H1 (cell line): ENCODE measurements at regions not wholly inside any gene's neighbourhood (a gene's known extent, or its start where the extent isn't known, plus 50 kb on each side); places are given as distances from the start of the nearest gene placed in this dataset.

ENCODE experiments used
- CTCF ChIA-PET: fragments of 300-600 bp; sonication (Branson Sonifier 250); formaldehyde crosslinking; loops from one replicate; lab custom pipeline; 2021; ENCODE audit not compliant: partially characterized antibody; lab: Charles Lee
- POLR2A ChIA-PET: fragments of 300-600 bp; sonication (Branson Sonifier 250); formaldehyde crosslinking; loops from one replicate; lab custom pipeline; 2021; ENCODE audit warnings: inconsistent platforms; ENCODE audit not compliant: partially characterized antibody; lab: Charles Lee
- DNase-seq, 2 experiments: peaks; one replicate each; pipeline versions ENCODE4 v3.0.0 to v3.0.0-alpha.2; 2010 to 2022; ENCODE audit warnings: low spot score in 2 of 2, low read depth in 1 of 2, mixed read lengths in 1 of 2
- FAIRE-seq: peaks from 2 replicates; lab custom pipeline; 2011; peaks lifted over from hg19 to GRCh38; lab: Jason Lieb, UNC
- H2AFZ ChIP-seq: 2 replicates; pipeline ENCODE4 v1.8.1; 2012; ENCODE audit warnings: low read length, inconsistent platforms
- H2AK5ac ChIP-seq: 2 replicates; pipeline ENCODE4 v1.6.1; 2013; ENCODE audit warnings: low read depth, low read length
- H2BK120ac ChIP-seq: replicated peaks from 2 replicates; pipeline ENCODE3; 2013; ENCODE audit warnings: low read depth, low read length, inconsistent platforms
- H2BK12ac ChIP-seq: 2 replicates; pipeline ENCODE4 v1.6.1; 2013; ENCODE audit warnings: low read depth, low read length
- H2BK15ac ChIP-seq: 2 replicates; pipeline ENCODE4 v1.6.1; 2013; ENCODE audit warnings: low read length
- H2BK20ac ChIP-seq: 2 replicates; pipeline ENCODE4 v1.6.1; 2013; ENCODE audit warnings: low read length
- H2BK5ac ChIP-seq: 2 replicates; pipeline ENCODE4 v1.6.1; 2013; ENCODE audit warnings: low read depth, low read length
- H3K14ac ChIP-seq: 2 replicates; pipeline ENCODE4 v1.6.1; 2013; ENCODE audit warnings: inconsistent platforms; ENCODE audit not compliant: insufficient read length
- H3K18ac ChIP-seq: 2 replicates; pipeline ENCODE4 v1.6.1; 2013; ENCODE audit warnings: low read length; ENCODE audit errors: extremely low read depth
- H3K23ac ChIP-seq: 2 replicates; pipeline ENCODE4 v1.6.1; 2013; ENCODE audit warnings: inconsistent platforms; ENCODE audit not compliant: insufficient read length
- H3K23me2 ChIP-seq: 2 replicates; pipeline ENCODE4 v1.6.1; 2013; ENCODE audit warnings: low read depth, low read length
- H3K27ac ChIP-seq: 2 replicates; pipeline ENCODE4 v1.6.1; 2011; ENCODE audit warnings: low read depth, low read length, inconsistent platforms
- H3K27me3 ChIP-seq, 4 experiments: replicated peaks in 1 of 4; 1 replicate in 1 of 4; 2 replicates in 3 of 4; pipeline versions ENCODE4 v1.6.1 to v1.8.1; 2011 to 2013; ENCODE audit warnings: low read length in 3 of 4, mild to moderate bottlenecking in 3 of 4, inconsistent platforms in 2 of 4, mixed read lengths in 2 of 4, moderate library complexity in 1 of 4; ENCODE audit not compliant: control insufficient read depth in 3 of 4, insufficient read depth in 3 of 4; ENCODE audit errors: extremely low read depth in 1 of 4
- H3K36me3 ChIP-seq, 4 experiments: 2 replicates each; pipeline versions ENCODE4 v1.6.1 to v1.8.1; 2011 to 2013; ENCODE audit warnings: mild to moderate bottlenecking in 4 of 4, low read length in 3 of 4, moderate library complexity in 2 of 4, control low read depth in 1 of 4, inconsistent platforms in 1 of 4; ENCODE audit not compliant: insufficient read depth in 4 of 4, control insufficient read depth in 2 of 4
- H3K4ac ChIP-seq: replicated peaks from 2 replicates; pipeline ENCODE3; 2013; ENCODE audit warnings: low read length, low read depth, mixed read lengths, inconsistent platforms; ENCODE audit not compliant: insufficient read length
- H3K4me1 ChIP-seq, 4 experiments: replicated peaks in 1 of 4; 1 replicate in 1 of 4; 2 replicates in 3 of 4; pipeline versions ENCODE4 v1.6.1 to v1.8.1; 2011 to 2013; ENCODE audit warnings: low read length in 3 of 4, inconsistent platforms in 2 of 4, mixed read lengths in 1 of 4; ENCODE audit not compliant: insufficient read depth in 4 of 4, control insufficient read depth in 3 of 4
- H3K4me2 ChIP-seq, 2 experiments: 2 replicates each; pipeline versions ENCODE4 v1.6.1 to v1.8.1; 2011 to 2013; ENCODE audit warnings: low read depth in 2 of 2, low read length in 2 of 2, control low read depth in 1 of 2, inconsistent platforms in 1 of 2, mild to moderate bottlenecking in 1 of 2; ENCODE audit not compliant: insufficient read depth in 1 of 2
- H3K4me3 ChIP-seq, 4 experiments: fragments of 200-600, 300-600 bp in 1 of 4; sonication (generic), shearing (Covaris generic), sonication (Bioruptor Twin) in 1 of 4; 2 replicates each; pipeline versions ENCODE4 v1.5.1 to v1.8.1; 2011 to 2016; ENCODE audit warnings: low read length in 4 of 4, low read depth in 3 of 4, control low read depth in 2 of 4, inconsistent platforms in 2 of 4, mild to moderate bottlenecking in 2 of 4, mixed read lengths in 1 of 4, moderate library complexity in 1 of 4; ENCODE audit not compliant: insufficient read depth in 2 of 4; ENCODE audit errors: extremely low read depth in 1 of 4
- H3K56ac ChIP-seq: replicated peaks from 2 replicates; pipeline ENCODE3; 2013; ENCODE audit warnings: low read depth, mild to moderate bottlenecking, mixed read lengths, low read length, inconsistent platforms; ENCODE audit not compliant: insufficient read length
- H3K79me1 ChIP-seq: 2 replicates; pipeline ENCODE4 v1.6.1; 2013; ENCODE audit warnings: low read depth, low read length, control low read depth
- H3K79me2 ChIP-seq, 2 experiments: 2 replicates each; pipeline versions ENCODE4 v1.6.1 to v1.8.1; 2012 to 2013; ENCODE audit warnings: low read length in 2 of 2, mild to moderate bottlenecking in 2 of 2, inconsistent platforms in 1 of 2; ENCODE audit not compliant: insufficient read depth in 2 of 2, control insufficient read depth in 1 of 2
- H3K9ac ChIP-seq, 4 experiments: replicated peaks in 1 of 4; 1 replicate in 1 of 4; 2 replicates in 3 of 4; pipeline versions ENCODE4 v1.6.1 to v1.8.1; 2011 to 2013; ENCODE audit warnings: low read depth in 3 of 4, low read length in 3 of 4, control low read depth in 2 of 4, mild to moderate bottlenecking in 2 of 4, moderate library complexity in 2 of 4, inconsistent platforms in 1 of 4; ENCODE audit errors: extremely low read depth in 1 of 4
- H3K9me3 ChIP-seq, 2 experiments: 2 replicates each; pipeline versions ENCODE4 v1.6.1 to v1.8.1; 2012 to 2013; ENCODE audit warnings: mild to moderate bottlenecking in 2 of 2, moderate library complexity in 2 of 2, control low read depth in 1 of 2, inconsistent platforms in 1 of 2, low read depth in 1 of 2, low read length in 1 of 2, mixed read lengths in 1 of 2; ENCODE audit not compliant: insufficient read depth in 2 of 2
- H4K20me1 ChIP-seq, 2 experiments: replicated peaks in 1 of 2; 2 replicates each; pipeline versions ENCODE3 to v1.8.1; 2011 to 2013; ENCODE audit warnings: inconsistent platforms in 2 of 2, low read length in 2 of 2, mild to moderate bottlenecking in 1 of 2; ENCODE audit not compliant: insufficient read depth in 2 of 2, control insufficient read depth in 1 of 2
- H4K5ac ChIP-seq: 2 replicates; pipeline ENCODE4 v1.6.1; 2013; ENCODE audit warnings: low read length, low read depth, mixed read lengths, inconsistent platforms; ENCODE audit not compliant: insufficient read length
- H4K8ac ChIP-seq: 2 replicates; pipeline ENCODE4 v1.8.0; 2013; ENCODE audit warnings: mild to moderate bottlenecking, moderate library complexity, low read length, inconsistent platforms; ENCODE audit not compliant: insufficient read depth; ENCODE audit errors: extremely low read depth
- H4K91ac ChIP-seq: replicated peaks from 2 replicates; pipeline ENCODE3; 2013; ENCODE audit warnings: low read length, mixed read lengths, inconsistent platforms; ENCODE audit not compliant: insufficient read length
- CHD1 ChIP-seq: IDR thresholded peaks from 2 replicates; pipeline ENCODE4 v1.6.1; 2012; ENCODE audit warnings: low read depth, low read length, improper control_type of control experiment
- SIN3A ChIP-seq, 2 experiments: IDR thresholded peaks in 1 of 2; conservative IDR thresholded peaks in 1 of 2; 2 replicates each; pipeline ENCODE4 v1.6.1; 2011 to 2012; ENCODE audit warnings: low read length in 2 of 2, improper control_type of control experiment in 1 of 2, low read depth in 1 of 2, mild to moderate bottlenecking in 1 of 2
- SUZ12 ChIP-seq: fragments of 200-600 bp; sonication (generic); IDR thresholded peaks from 2 replicates; pipeline ENCODE4 v1.6.1; 2012; ENCODE audit warnings: mild to moderate bottlenecking, inconsistent platforms, low read length, moderate library complexity, mixed read lengths
- ZNF274 ChIP-seq: IDR thresholded peaks from 2 replicates; pipeline ENCODE4 v1.7.0; 2012; ENCODE audit warnings: low read length, borderline replicate concordance; ENCODE audit errors: extremely low read depth
- WGBS, 2 experiments: shearing (Covaris generic) in 1 of 2; methylation state at CpG; one replicate each; pipeline versions ENCODE4 v1.1.6 to v1.1.7; 2013 to 2015; ENCODE audit warnings: low lambda C conversion rate in 2 of 2, mixed read lengths in 2 of 2, inconsistent platforms in 1 of 2, low coverage in 1 of 2, missing lambda C conversion rate in 1 of 2; ENCODE audit not compliant: insufficient replicate concordance in 2 of 2, insufficient coverage in 1 of 2, insufficient read length in 1 of 2; ENCODE audit errors: extremely low coverage in 1 of 2, missing lambda C conversion rate in 1 of 2; 5-methylcytosine and 5-hydroxymethylcytosine counted together
- TF ChIP-seq, protein P1 (sequence below): IDR thresholded peaks from 2 replicates; pipeline ENCODE4 v1.6.1; 2012; ENCODE audit warnings: inconsistent platforms

DNA sequence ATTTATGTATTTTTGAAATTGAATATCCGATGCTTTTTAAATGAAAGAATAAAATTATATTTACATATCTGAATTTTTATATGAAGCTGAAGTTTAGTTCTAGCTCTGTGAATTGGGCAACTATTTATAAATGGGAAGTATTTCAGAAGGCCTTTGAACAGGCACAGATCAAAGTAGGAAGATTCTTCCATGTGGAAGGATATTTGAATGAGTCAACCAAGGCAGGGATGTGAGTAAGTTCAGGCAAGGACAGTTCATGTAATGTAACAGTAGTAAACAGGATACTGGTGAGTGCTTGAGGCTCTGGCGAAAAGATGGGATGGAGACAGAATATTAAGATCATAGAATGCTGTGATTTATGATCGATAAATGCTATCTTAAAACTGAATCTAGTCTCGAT is 417.8 kb upstream of the CCDC179 start:
- no peak for FAIRE-seq
- DNase-seq: no peak
- Histone ChIP-seq H3K14ac (no peak overlapping the region), H2AFZ (no peak overlapping the region), H3K23me2 (no peaks in the 10 kb centered on the region), H2AK5ac (no peak overlapping the region), H2BK15ac (no peak overlapping the region), H4K20me1 (no peaks in the 10 kb centered on the region), H4K5ac (no peak overlapping the region), H2BK5ac (no peak overlapping the region), H3K4me2 (no peak overlapping the region), H3K23ac (no peak overlapping the region), H3K79me2 (no peaks in the 10 kb centered on the region), H3K4me3 (no peak overlapping the region), H3K36me3 (no peaks in the 10 kb centered on the region), H3K27ac (no peak overlapping the region), H3K27me3 (no peaks in the 10 kb centered on the region), H2BK12ac (no peak overlapping the region), H4K8ac (no peak overlapping the region), H4K91ac (no peak overlapping the region), H3K4me1 (no peaks in the 10 kb centered on the region), H2BK120ac (no peak overlapping the region), H3K9me3 (no peaks in the 10 kb centered on the region), H3K56ac (no peak overlapping the region), H3K9ac (no peak overlapping the region), H3K4ac (no peak overlapping the region), H3K18ac (no peak overlapping the region), H3K79me1 (no peaks in the 10 kb centered on the region), H2BK20ac (no peak overlapping the region)
- TF ChIP-seq SIN3A (conservative IDR thresholded peaks at IDR 0.05 in 1 of 2, IDR thresholded peaks at IDR 0.05 in 1 of 2; ENCODE audit: low read depth in 1 of 2, low read length in 2 of 2) (no peak), CHD1 (no peak), SUZ12 (no peak), ZNF274 (no peak)
- TF ChIP-seq, protein P1, sequence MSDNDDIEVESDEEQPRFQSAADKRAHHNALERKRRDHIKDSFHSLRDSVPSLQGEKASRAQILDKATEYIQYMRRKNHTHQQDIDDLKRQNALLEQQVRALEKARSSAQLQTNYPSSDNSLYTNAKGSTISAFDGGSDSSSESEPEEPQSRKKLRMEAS: no peak
- POLR2A ChIA-PET: no interaction called here
- 92% methylated on average over 4 of the region's 4 CpGs; no CpG with 5 or more reads in 1 of the 2 experiments for WGBS, 2 experiments
- CTCF ChIA-PET: no interaction called here
